SH-SY5Y (cell line): ENCODE measurements at regions not wholly inside any gene's neighbourhood (a gene's known extent, or its start where the extent isn't known, plus 50 kb on each side); places are given as distances from the start of the nearest gene placed in this dataset.

Experiments used
- GATA2 ChIP-seq: IDR thresholded peaks from 2 replicates; pipeline ENCODE4 v1.6.1; 2011; ENCODE audit warnings: mild to moderate bottlenecking, low read depth, low read length
- GATA3 ChIP-seq: IDR thresholded peaks from 2 replicates; pipeline ENCODE4 v1.6.1; 2011; ENCODE audit warnings: low read depth, mild to moderate bottlenecking, low read length, moderate library complexity

DNA sequence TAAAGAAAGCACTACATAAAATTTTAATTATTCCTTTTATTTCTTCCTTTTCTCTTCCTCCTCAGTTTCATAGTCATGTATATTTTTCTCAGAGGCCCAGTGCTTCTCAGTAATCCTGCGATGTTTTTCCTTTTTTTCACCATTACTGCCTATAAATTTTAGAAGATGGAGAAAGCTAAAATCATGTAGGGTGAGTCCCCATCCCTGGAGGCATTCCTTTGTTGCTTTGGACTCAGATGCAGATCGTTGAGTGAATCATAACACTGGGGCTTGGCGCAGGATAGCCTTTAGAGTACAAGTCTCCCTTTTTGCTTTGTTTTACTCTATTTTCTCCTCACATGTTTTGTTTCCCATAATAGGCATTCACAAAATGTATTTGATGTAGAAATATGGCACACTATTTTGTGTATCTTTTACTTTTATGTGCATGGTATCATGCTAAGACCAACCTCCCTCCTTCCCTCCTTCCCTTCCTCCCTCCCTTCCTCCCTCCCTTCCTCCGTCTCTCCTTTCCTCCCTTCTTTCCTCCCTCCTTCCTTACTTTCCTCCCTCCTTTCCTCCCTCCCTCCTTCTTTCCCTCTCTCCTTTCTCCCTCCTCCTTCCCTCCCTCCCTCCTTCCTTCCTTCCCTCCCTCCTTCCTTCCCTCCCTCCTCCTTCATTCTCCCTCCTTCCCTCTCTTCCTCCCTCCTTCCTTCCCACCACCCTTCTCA lies 72.4 kb downstream of the NUDT12 start:
- no peak for TF ChIP-seq GATA2
- no peak for TF ChIP-seq GATA3
